ENCODE measurements at regions not wholly inside any gene's neighbourhood (a gene's known extent, or its start where the extent isn't known, plus 50 kb on each side); places are given as distances from the start of the nearest gene placed in this dataset.

DNA sequence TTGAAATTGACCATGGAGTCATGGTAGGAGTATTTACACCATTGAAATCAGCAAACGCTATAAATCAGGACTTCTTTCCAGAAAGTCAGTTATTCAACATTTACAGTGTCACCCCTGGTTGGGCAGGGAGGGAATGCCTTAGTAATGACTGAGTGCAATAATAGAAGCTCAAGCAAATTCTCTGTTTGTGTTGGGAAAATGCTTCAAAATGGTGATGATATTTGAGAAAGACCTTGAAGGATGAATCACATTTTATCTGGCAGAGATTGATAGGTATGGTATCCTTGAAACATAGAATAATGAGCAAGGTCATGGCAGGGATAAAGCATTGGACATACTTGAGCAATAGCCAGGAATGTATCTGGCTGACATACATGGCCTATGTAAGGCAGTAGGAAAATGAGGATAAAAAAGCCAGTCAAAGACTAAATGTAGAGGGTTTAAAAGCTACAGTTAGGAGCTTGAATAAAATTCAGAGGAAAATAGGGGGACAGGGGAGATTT is 248.7 kb downstream of the FMR1NB start:
- CTCF ChIA-PET = no interaction called here
- POLR2A ChIA-PET = no interaction called here
- no peak overlapping the region for H3K4me3 Mint-ChIP-seq (ENCODE audit: unreplicated experiment)
- H3K27me3 Mint-ChIP-seq (ENCODE audit: insufficient read depth, unreplicated experiment) = no peaks in the 10 kb centered on the region
- H3K36me3 Mint-ChIP-seq (ENCODE audit: insufficient read depth, unreplicated experiment) = peaks cover 4% of the 10 kb centered on the region
- no peaks in the 10 kb centered on the region for H3K4me1 Mint-ChIP-seq (ENCODE audit: insufficient read depth, unreplicated experiment)
- TF ChIP-seq, protein P1, sequence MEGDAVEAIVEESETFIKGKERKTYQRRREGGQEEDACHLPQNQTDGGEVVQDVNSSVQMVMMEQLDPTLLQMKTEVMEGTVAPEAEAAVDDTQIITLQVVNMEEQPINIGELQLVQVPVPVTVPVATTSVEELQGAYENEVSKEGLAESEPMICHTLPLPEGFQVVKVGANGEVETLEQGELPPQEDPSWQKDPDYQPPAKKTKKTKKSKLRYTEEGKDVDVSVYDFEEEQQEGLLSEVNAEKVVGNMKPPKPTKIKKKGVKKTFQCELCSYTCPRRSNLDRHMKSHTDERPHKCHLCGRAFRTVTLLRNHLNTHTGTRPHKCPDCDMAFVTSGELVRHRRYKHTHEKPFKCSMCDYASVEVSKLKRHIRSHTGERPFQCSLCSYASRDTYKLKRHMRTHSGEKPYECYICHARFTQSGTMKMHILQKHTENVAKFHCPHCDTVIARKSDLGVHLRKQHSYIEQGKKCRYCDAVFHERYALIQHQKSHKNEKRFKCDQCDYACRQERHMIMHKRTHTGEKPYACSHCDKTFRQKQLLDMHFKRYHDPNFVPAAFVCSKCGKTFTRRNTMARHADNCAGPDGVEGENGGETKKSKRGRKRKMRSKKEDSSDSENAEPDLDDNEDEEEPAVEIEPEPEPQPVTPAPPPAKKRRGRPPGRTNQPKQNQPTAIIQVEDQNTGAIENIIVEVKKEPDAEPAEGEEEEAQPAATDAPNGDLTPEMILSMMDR (IDR thresholded peaks at IDR 0.05; ENCODE audit: unreplicated experiment) = no peak
- intact Hi-C loops (cut with micrococcal nuclease) = no loop called here
- H3K9me3 Mint-ChIP-seq (ENCODE audit: unreplicated experiment) = peaks cover 14% of the 10 kb centered on the region
- no TSS peak for BruUV-seq (replicated peaks)
- H3K27ac Mint-ChIP-seq (ENCODE audit: low read depth, unreplicated experiment) = no peak overlapping the region
- no peak for DNase-seq (ENCODE audit: unreplicated experiment)

DNA sequence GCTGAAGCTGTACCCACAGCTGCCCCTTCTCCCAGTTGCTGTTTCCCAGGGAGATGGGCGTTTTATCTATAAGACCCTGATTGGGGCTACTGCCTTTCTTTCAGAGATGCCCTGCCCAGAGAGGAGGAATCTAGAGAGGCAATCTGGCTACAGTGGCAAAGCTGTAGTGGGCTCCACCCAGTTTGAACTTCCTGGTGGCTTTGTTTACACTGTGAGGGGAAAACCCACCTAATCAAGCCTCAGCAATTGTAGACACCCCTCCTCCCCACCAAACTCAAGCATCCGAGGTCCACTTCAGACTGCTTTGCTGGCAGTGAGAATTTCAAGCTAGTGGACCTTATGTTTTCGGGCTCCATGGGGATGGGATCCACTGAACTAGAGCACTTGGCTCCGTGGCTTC is 240.4 kb upstream of the AFF2 start:
- ChIA-PET POLR2A (no interaction called here), CTCF (interaction anchor here (0.7 kb wide), 1 partner anchor 218 kb away, joined by 3 read pairs; no protein-coding TSS in a partner anchor)
- Mint-ChIP-seq H3K27ac (ENCODE audit: low read depth, unreplicated experiment) (no peak overlapping the region), H3K9me3 (ENCODE audit: unreplicated experiment) (peaks cover 35% of the 10 kb centered on the region), H3K27me3 (ENCODE audit: insufficient read depth, unreplicated experiment) (no peaks in the 10 kb centered on the region), H3K36me3 (ENCODE audit: insufficient read depth, unreplicated experiment) (no peaks in the 10 kb centered on the region), H3K4me3 (ENCODE audit: unreplicated experiment) (no peak overlapping the region), H3K4me1 (ENCODE audit: insufficient read depth, unreplicated experiment) (no peaks in the 10 kb centered on the region)
- intact Hi-C loops (cut with micrococcal nuclease) = no loop called here
- no TSS peak for BruUV-seq (replicated peaks)
- TF ChIP-seq, protein P1 (IDR thresholded peaks at IDR 0.05; ENCODE audit: unreplicated experiment) = no peak
- no peak for DNase-seq (ENCODE audit: unreplicated experiment)

DNA sequence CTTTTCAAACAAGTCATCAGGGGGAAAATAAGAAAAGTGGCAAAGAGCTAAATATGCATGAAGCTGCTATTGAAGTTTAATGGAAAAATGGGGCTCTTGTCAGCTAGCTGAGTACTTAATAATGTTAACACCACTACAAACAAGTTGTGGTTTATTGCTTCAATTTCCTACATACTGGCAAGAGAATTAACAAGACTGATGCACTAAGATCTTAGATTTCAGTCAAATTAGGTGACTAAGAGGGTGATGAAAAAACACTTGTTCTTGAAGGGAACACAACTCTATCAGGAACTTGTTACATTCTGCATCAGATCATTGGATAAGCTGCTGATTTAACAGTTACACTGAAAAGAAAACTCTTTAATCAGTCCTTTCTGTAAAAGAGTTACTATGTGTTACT is 234.6 kb upstream of the AFF2 start:
- TF ChIP-seq, protein P1 (IDR thresholded peaks at IDR 0.05; ENCODE audit: unreplicated experiment) = no peak
- Mint-ChIP-seq H3K9me3 (ENCODE audit: unreplicated experiment) (peaks cover 25% of the 10 kb centered on the region), H3K36me3 (ENCODE audit: insufficient read depth, unreplicated experiment) (no peaks in the 10 kb centered on the region), H3K4me1 (ENCODE audit: insufficient read depth, unreplicated experiment) (no peaks in the 10 kb centered on the region), H3K4me3 (ENCODE audit: unreplicated experiment) (no peak overlapping the region), H3K27ac (ENCODE audit: low read depth, unreplicated experiment) (no peak overlapping the region), H3K27me3 (ENCODE audit: insufficient read depth, unreplicated experiment) (no peaks in the 10 kb centered on the region)
- no peak for DNase-seq (ENCODE audit: unreplicated experiment)
- ChIA-PET CTCF (no interaction called here), POLR2A (no interaction called here)
- BruUV-seq (replicated peaks) = no TSS peak
- intact Hi-C loops (cut with micrococcal nuclease) = no loop called here

DNA sequence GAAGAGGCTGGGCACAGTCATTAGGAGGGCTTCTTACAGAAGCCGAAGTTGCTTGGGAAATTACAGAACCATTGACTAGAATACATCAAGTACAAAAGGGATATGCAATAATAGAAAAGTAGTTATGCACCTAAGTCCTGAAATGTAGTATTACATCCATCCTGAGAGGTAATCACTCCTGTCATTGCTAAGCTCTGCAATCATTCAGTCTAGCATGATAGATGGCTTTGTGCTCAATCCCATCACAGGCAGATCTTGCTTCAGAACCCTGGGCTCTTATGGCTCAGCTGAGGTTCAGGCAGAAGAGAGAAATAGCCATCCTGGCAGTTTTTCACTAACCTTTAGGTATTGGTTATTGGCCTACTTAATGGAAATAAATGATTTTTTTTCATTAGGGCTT is 231.7 kb upstream of the AFF2 start:
- intact Hi-C loops (cut with micrococcal nuclease) = no loop called here
- DNase-seq (ENCODE audit: unreplicated experiment) = no peak
- POLR2A ChIA-PET = no interaction called here
- no TSS peak for BruUV-seq (replicated peaks)
- Mint-ChIP-seq H3K9me3 (ENCODE audit: unreplicated experiment) (peaks cover 20% of the 10 kb centered on the region), H3K27me3 (ENCODE audit: insufficient read depth, unreplicated experiment) (no peaks in the 10 kb centered on the region), H3K36me3 (ENCODE audit: insufficient read depth, unreplicated experiment) (no peaks in the 10 kb centered on the region), H3K4me3 (ENCODE audit: unreplicated experiment) (no peak overlapping the region), H3K4me1 (ENCODE audit: insufficient read depth, unreplicated experiment) (no peaks in the 10 kb centered on the region), H3K27ac (ENCODE audit: low read depth, unreplicated experiment) (no peak overlapping the region)
- CTCF ChIA-PET = no interaction called here
- TF ChIP-seq, protein P1 (IDR thresholded peaks at IDR 0.05; ENCODE audit: unreplicated experiment) = no peak

Data from MCF 10A (cell line).